ENCODE measurements at regions not wholly inside any gene's neighbourhood (a gene's known extent, or its start where the extent isn't known, plus 50 kb on each side); places are given as distances from the start of the nearest gene placed in this dataset.

DNA sequence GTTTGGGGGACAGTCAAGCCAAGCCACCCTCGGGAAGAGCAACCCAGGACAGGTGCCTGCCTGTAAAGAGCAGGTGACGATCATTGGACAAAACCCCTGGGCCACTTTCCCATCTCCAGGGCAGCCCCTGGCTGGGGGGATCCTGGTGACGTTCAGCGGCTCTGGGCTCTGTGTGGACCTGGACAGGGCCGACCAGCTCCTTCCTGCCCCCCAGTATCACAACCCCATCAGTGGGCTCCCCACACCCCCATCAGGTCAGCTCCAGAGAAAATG is 57.3 kb upstream of the ASAP2 start:
- TF ChIP-seq, protein P1, sequence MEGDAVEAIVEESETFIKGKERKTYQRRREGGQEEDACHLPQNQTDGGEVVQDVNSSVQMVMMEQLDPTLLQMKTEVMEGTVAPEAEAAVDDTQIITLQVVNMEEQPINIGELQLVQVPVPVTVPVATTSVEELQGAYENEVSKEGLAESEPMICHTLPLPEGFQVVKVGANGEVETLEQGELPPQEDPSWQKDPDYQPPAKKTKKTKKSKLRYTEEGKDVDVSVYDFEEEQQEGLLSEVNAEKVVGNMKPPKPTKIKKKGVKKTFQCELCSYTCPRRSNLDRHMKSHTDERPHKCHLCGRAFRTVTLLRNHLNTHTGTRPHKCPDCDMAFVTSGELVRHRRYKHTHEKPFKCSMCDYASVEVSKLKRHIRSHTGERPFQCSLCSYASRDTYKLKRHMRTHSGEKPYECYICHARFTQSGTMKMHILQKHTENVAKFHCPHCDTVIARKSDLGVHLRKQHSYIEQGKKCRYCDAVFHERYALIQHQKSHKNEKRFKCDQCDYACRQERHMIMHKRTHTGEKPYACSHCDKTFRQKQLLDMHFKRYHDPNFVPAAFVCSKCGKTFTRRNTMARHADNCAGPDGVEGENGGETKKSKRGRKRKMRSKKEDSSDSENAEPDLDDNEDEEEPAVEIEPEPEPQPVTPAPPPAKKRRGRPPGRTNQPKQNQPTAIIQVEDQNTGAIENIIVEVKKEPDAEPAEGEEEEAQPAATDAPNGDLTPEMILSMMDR (conservative IDR thresholded peaks at IDR 0.05): no peak
- TF ChIP-seq ZFX (IDR thresholded peaks at IDR 0.05): no peak
- H3K27ac ChIP-seq: no peak overlapping the region

DNA sequence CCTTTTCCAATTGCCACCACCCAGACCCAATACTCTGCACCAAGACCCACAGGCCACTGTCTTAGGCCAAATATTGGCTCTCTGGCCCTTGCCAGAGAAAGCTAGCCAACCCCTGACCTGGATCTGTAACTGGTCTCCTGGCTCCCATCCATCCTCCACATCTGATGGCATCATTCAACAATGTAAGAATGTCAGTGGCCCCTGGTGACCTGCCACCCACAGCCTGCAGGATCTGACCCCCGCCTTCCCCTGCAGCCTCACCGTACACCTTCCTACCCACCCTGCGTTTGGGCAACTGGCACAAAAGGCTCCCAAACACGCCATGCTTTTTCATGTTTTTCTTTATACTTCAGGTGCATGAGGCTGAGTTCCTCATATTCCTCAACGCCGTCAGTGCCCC is 60.0 kb upstream of the ASAP2 start:
- no peak for TF ChIP-seq ZFX (IDR thresholded peaks at IDR 0.05)
- TF ChIP-seq, protein P1 (conservative IDR thresholded peaks at IDR 0.05): no peak
- no peak overlapping the region for H3K27ac ChIP-seq

DNA sequence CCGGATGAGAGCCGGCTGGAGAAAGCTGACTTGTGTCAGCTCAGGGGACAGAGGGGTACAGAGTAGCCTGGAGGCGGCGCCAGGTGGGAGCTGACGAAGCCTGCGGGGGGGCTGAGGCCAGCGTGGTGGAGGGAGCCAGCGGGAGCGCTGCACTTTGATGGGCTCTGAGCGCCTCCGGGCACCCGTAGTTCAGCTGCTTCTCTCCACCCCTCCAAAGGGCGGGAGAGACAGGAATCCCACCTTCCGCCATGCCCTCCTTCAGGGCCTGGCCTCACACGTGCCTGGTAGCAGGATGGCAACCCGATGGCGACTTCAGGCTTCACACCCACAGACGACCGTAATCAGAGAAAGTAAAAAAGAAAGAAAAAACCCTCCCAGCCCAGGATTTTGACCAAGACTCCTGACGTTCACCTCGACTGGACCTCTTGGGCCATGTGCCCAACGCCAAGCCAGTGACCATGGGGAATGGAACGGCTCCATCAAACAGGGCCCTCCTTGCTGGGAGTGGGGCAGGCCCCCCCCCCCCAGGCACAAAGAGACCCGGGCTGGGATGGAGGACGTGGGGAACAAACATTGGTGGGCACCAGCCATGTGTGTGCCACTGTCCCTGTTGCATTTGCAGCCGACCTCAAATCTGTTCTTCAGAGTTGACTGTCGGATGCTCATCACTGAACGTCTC is 60.7 kb upstream of the ASAP2 start:
- no peak overlapping the region for H3K27ac ChIP-seq
- no peak for TF ChIP-seq ZFX (IDR thresholded peaks at IDR 0.05)
- TF ChIP-seq, protein P1 (conservative IDR thresholded peaks at IDR 0.05): no peak

DNA sequence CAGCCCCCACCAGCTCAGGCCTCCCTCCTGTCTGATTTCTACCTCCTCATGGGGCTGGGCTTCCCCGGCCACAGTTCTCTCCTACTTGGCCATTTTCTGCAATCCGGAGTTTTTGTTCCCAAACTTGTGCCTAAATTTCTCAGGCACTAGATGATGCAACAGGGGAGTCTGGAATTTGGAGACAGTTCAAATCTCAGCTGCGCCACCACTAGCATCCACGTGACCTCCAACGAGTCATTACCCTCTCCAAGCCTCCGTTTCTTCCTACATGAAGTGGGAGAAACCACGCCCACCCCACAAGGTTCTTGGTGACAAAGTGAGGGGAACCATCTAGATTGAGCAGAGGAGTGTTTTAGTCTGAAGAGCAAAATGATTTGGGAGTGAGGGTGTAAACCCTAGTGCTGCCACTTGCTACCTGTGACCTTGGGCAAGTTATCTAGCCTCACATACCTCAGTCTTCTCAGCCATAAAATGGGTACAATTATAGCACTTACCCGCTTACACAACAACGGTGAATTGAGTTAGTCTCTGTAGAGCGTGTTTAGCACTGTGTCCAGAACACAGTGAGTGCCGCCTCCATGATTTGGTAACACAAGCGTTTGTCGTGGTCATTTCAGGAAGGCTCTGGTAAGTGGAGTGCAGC is 61.4 kb upstream of the ASAP2 start:
- no peak for TF ChIP-seq ZFX (IDR thresholded peaks at IDR 0.05)
- TF ChIP-seq, protein P1 (conservative IDR thresholded peaks at IDR 0.05): no peak
- no peak overlapping the region for H3K27ac ChIP-seq

DNA sequence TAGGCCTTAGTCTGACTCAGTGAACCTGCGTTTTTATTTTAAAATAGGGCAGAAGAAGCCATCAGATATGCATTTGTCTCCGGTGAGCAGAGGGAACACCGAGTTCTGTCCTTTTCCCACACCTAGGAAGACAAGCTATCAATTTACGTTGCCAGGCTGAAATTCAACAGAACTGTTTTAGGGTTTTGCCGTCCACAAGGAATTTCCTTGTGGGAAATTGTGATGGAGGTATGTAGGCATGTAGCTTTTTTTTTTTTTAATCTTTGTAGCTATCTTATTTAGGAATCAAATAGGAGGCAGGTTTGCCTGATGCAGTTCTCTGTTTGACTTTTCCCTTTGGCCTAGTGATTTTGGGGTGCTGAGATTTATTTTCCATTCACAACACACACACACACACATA is 62.0 kb upstream of the ASAP2 start:
- no peak overlapping the region for H3K27ac ChIP-seq
- TF ChIP-seq, protein P1 (conservative IDR thresholded peaks at IDR 0.05): no peak
- TF ChIP-seq ZFX (IDR thresholded peaks at IDR 0.05): no peak

DNA sequence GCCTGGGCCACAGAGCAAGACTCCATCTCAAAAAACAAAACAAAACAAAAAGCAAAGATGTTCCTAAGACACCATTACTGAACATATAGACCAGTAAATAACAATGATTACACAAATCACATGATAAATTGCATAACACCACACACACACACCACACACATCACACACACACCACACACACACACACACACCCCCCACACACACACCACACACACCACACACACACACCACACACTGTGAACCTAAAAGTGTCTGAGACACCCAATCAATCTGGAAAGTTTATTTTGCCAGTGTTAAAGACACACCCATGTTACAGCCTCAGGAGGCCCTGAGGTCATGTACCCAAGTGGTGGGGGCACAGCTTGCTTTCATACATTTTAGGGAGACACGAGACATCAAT is 62.6 kb upstream of the ASAP2 start:
- no peak overlapping the region for H3K27ac ChIP-seq
- TF ChIP-seq, protein P1 (conservative IDR thresholded peaks at IDR 0.05): no peak
- no peak for TF ChIP-seq ZFX (IDR thresholded peaks at IDR 0.05)

DNA sequence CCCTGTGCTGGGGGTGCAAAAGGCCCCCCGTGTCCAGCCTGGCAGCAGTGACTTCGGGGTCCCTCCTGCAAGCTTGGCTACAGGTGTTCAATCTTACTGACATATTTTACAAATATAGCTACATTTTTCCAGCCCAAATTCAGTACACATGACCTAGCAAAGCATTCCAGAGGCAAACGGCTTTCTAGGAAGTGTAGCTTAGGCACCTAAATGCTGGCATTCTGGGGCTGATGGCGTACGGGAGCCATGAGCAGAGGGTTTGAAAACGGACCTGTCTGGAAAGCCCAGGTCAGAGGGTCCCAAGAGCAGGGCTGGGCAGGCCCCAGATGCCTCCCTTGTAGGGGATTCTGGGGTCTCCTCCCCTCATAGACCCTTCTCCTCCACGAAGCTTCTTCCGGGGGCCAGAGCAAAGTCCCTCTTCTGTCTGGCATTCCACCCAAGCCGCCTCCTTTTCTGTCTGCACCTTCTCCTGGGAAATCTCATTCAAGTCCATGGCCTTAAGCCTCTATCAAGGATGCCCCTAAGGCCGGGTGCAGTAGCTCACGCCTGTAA is 63.3 kb upstream of the ASAP2 start:
- peak overlapping the region; percentile 2; the same call in 1 of the 2 replicates for H3K27ac ChIP-seq
- no peak for TF ChIP-seq ZFX (IDR thresholded peaks at IDR 0.05)
- TF ChIP-seq, protein P1 (conservative IDR thresholded peaks at IDR 0.05): no peak

Measured in C4-2B (cell line).